ENCODE measurements at regions not wholly inside any gene's neighbourhood (a gene's known extent, or its start where the extent isn't known, plus 50 kb on each side); places are given as distances from the start of the nearest gene placed in this dataset.
A peak's percentile ranks its signal among the peaks of the same experiment; 100 is the strongest.
"Not testable (repeated sequence)": the region's sequence is repeated elsewhere in the genome, so short reads cannot be mapped to it uniquely, and the experiment has no call there.

GRCh38 chr12:25615119-25615518, 62.0 kb upstream of the LMNTD1 start:
- no peak for DNase-seq

DNA sequence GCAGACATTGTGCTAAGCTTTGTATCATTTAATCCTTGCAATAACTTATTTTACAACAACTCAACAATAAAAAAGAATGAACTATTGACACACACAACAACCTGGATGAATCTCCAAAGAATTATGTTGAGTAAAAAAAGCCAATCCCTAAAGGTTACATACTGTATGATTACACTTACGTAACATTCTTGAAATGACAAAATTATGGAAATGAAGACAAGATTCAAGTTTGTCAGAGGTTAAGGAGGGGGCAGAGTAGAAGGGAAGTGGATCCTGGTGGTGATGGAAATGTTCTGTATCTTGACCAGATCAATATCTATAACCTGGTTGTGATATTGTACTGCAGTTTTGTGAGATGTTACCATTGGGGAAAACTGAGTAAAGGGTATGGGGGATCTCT, 63.2 kb upstream of the LMNTD1 start:
- no peak for DNase-seq

DNA sequence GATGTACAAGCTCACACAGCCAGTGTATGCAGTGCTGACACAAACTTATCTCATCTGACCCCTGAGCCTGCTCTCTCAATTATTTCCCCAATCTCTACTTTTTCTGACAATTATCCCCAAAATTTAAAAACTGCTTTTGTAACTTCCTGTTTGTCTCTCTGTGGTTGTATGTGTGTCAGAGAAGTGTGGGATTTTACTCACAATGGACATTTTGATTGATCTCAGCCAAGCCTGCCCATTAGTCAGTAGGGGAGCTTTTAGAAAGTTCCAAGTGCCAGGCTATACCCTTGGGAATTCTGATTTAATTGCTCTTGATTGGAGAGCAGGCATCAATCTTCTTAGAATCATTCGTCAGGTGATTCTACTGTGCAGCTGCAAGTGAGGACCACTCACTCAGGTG, 64.9 kb upstream of the LMNTD1 start:
- DNase-seq, result no peak

GRCh38 chr12:25623816-25624215, 70.7 kb upstream of the LMNTD1 start:
- no peak for DNase-seq

- no peak for DNase-seq
These were observed 72.1 kb upstream of the LMNTD1 start for GRCh38 chr12:25625146-25625545.

- DNase-seq, result no peak
These were observed 76.3 kb upstream of the LMNTD1 start for GRCh38 chr12:25629341-25629740.

GRCh38 chr12:25630735-25631515, 77.8 kb upstream of the LMNTD1 start:
- not testable (repeated sequence) for DNase-seq

GRCh38 chr12:25633149-25633548, 80.1 kb upstream of the LMNTD1 start:
- not testable (repeated sequence) for DNase-seq

DNA sequence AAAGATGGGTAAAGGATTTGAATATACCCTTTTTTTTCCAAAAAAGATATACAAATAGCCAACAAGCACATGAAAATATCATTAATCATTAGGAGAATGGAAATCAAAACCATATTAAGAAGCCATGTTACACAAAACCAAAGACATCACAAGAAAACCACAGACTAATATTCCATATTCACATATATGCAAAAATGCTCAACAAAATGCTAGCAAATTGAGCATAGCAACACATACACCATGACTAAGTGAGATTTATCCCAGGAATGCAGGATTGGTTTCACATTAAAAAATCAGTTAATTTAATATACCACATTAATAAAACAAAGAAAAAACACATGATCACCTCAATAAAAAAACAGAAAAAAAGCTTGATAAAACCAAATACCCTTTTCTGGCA, 84.7 kb upstream of the LMNTD1 start:
- no peak for DNase-seq

- no peak for DNase-seq
These were observed 86.3 kb upstream of the LMNTD1 start for GRCh38 chr12:25639406-25639805.

- DNase-seq, result no peak
These were observed 91.9 kb upstream of the LMNTD1 start for GRCh38 chr12:25644979-25645378.

GRCh38 chr12:25645427-25645826, 92.3 kb upstream of the LMNTD1 start:
- no peak for DNase-seq

- DNase-seq, result no peak
These were observed 98.8 kb upstream of the LMNTD1 start for GRCh38 chr12:25651931-25652330.

- no peak for DNase-seq
These were observed 99.3 kb upstream of the LMNTD1 start for GRCh38 chr12:25652371-25652770.

GRCh38 chr12:25653487-25654175, 100.5 kb upstream of the LMNTD1 start:
- peak in 1 of 5 experiments; percentile 2 for DNase-seq

GRCh38 chr12:25655702-25656101, 102.6 kb upstream of the LMNTD1 start:
- DNase-seq, result no peak

GRCh38 chr12:25659621-25660020, 106.5 kb upstream of the LMNTD1 start:
- no peak for DNase-seq

DNA sequence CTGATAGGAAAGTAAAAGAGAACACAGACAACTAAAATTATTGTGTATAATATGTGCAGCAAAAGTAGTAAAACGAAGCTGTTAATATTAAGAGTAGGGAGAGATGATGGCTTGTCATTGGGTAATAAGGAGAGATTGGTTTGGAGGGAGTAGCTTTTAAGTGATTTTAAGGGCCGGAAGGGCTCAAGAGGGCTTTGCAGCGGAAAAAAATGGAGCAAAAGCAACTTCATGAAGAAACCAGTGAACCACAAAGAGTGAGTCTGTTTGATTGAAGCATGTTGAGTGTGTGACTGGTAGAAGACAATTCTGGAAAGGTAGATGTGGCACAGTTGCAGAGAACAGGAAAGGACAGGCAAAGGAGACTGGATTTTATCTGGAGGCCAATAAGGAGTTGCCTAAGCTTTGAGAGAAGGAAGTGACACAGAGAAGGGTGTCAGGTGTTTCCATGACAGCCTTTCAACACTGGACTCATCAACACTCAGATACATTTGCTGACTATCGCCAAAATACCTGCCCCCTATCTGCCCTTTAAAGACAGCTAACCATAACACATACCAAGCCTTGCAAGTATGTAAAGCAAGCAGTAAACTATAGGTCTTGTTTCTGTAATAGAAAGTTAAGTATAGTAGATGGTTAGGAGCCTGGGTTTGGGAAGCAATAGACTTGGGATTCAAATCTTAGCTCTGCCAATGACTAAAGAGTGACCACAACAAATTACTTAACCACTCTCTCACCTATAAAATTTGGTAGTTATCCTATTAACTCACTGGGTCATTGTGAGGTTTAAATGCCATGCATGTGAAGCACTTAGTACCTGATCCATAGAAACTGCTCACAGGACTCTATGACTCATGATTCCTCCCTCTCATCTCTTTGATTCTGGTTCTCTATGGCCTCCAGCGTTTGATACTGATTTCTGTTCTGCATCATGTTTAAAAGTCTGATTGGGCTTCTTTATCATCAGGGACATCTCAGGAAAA, 117.3 kb upstream of the LMNTD1 start:
- DNase-seq, result no peak

DNA sequence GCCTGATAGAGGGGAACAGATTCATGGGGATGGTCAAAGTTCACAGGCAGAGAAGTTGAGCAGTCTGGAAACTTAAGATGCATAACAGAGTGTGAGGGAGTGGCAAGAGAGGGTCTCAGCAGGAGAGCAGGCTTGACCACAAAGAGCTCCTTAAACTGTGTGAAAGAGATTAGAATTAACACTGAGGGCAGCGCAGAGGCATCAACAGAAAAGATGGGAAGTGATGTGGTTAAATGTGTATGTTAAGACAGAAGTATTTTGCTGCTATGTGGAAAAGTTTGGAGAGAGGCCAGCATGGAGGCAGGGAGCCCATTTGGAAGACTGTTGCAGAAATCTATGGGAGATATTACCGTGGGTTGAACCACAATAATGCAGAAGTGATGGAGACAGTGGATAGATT, 122.7 kb upstream of the LMNTD1 start:
- DNase-seq, result no peak

- DNase-seq, result no peak
These were observed 124.3 kb upstream of the LMNTD1 start for GRCh38 chr12:25677232-25677937.

DNA sequence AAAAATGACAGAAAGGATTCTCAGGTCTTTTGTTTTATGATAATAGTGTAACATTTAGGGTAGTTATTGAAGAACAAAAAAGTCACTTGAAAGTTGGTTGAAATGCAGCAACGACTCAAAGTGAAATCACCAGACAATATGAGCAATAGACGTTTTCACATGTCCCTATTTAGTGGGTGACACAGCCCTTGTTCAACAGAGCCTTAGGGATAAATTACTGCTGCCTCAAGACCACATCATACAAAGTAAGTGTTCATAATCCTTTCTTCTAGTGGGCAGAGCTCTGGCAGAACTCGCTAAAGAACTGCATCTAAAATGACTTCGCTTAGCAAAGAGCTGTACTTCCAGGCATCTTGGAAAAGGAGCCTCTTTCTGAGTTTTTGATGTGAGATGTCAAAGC, 128.5 kb upstream of the LMNTD1 start:
- DNase-seq, result no peak

- DNase-seq, result no peak
These were observed 129.3 kb upstream of the LMNTD1 start for GRCh38 chr12:25682421-25682820.

- no peak for DNase-seq
These were observed 131.0 kb upstream of the LMNTD1 start for GRCh38 chr12:25684070-25684469.
